Naive B cell (primary cell): ENCODE measurements at regions not wholly inside any gene's neighbourhood (a gene's known extent, or its start where the extent isn't known, plus 50 kb on each side); places are given as distances from the start of the nearest gene placed in this dataset.
A peak's percentile ranks its signal among the peaks of the same experiment; 100 is the strongest.
"Not testable (repeated sequence)": the region's sequence is repeated elsewhere in the genome, so short reads cannot be mapped to it uniquely, and the experiment has no call there.

Experiments used
- ATAC-seq, 2 donors: fragments of 150-1000 bp; cut with Tn5 transposase; 2 replicates each; pipeline ENCODE4 v1.10.0; 2021; ENCODE audit warnings: low read depth in 2 of 2, mild to moderate bottlenecking in 2 of 2, moderate library complexity in 2 of 2
- DNase-seq: peaks from one replicate; pipeline ENCODE4 v3.0.0; 2022
- H3K27ac Mint-ChIP-seq, 6 donors: one replicate each; pipeline ENCODE4 v1.8.0; 2020 to 2022; ENCODE audit warnings: mild to moderate bottlenecking in 6 of 6, mixed read lengths in 6 of 6, moderate library complexity in 5 of 6, inconsistent platforms in 2 of 6
- H3K27me3 Mint-ChIP-seq, 3 donors: one replicate each; pipeline ENCODE4 v1.8.0; 2021 to 2022; ENCODE audit warnings: mixed read lengths in 3 of 3, mild to moderate bottlenecking in 1 of 3
- H3K36me3 Mint-ChIP-seq, 2 donors: one replicate each; pipeline ENCODE4 v1.8.0; 2020 to 2022; ENCODE audit warnings: mixed read lengths in 2 of 2, inconsistent platforms in 1 of 2, mild to moderate bottlenecking in 1 of 2
- H3K4me1 Mint-ChIP-seq, 3 donors: one replicate each; pipeline ENCODE4 v1.8.0; 2020 to 2022; ENCODE audit warnings: mixed read lengths in 3 of 3, inconsistent platforms in 1 of 3, mild to moderate bottlenecking in 1 of 3, moderate library complexity in 1 of 3
- H3K4me3 Mint-ChIP-seq, 8 donors: one replicate each; pipeline ENCODE4 v1.8.0; 2020 to 2022; ENCODE audit warnings: mild to moderate bottlenecking in 8 of 8, mixed read lengths in 8 of 8, moderate library complexity in 8 of 8, inconsistent platforms in 2 of 8
- H3K9me3 Mint-ChIP-seq, 7 donors: one replicate each; pipeline ENCODE4 v1.8.0; 2020 to 2022; ENCODE audit warnings: mixed read lengths in 7 of 7, mild to moderate bottlenecking in 5 of 7, inconsistent platforms in 2 of 7, moderate library complexity in 1 of 7

DNA sequence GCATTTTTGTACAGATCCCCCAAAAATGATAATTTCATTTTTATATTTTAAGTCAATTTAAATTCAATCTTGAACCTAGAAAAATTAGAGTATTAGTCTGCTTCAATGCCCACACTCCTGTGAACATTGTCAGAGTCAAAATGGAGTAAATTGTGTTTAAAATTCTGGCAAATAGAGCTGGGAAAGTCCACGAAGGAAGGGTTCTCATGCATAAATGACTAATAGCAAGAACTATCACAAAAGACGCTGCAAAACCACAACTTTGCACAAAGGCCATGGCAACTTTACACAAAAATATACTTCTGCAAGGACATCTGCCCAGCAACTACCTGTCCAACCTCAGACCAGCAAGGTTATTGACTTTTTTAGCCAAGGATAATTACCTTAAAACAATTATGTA is 203.2 kb upstream of the SMLR1 start:
- Mint-ChIP-seq H3K9me3 (peaks cover 0 to 6% (median 0%) of the 10 kb centered on the region in 7 donors), H3K27me3 (no peaks in the 10 kb centered on the region), H3K4me3 (no peak overlapping the region), H3K27ac (no peak overlapping the region), H3K4me1 (no peaks in the 10 kb centered on the region), H3K36me3 (no peaks in the 10 kb centered on the region)
- DNase-seq (no peak), ATAC-seq (no peak)

DNA sequence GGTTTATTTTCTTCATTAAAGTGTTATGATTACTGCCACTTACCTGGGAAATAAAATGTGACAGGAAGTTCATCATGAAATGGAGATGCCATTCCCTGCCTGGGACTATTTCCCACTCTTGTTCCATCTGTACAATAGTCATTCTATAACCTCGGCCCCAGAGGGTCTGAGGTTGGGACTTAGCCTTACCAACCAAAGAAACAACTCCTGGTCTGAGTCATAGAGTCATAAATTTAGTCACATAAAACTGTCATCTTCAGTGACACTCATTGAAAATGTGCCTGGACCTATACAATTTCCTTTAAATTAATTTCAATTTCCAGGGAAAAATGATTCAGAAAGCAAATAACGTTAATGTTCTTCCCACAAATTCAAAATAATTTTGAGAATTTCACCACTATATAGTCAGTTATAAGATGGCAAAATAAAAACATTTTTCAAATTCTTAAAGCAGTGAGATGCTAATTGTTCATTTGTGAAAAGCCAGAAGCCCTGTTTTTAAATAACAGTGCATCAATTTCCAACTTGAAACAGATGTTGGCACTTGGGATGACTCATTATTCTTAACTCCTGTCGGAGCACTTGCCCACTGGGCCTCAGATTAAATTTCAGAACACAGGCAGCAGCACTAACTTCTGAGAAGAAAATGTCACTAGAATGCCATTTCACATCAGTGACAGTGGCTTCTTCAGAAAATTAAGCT is 201.2 kb upstream of the SMLR1 start:
- no peak for ATAC-seq
- Mint-ChIP-seq H3K27me3 (no peaks in the 10 kb centered on the region), H3K9me3 (peaks cover 0 to 6% (median 0%) of the 10 kb centered on the region in 7 donors), H3K4me1 (no peaks in the 10 kb centered on the region), H3K36me3 (no peaks in the 10 kb centered on the region), H3K27ac (no peak overlapping the region), H3K4me3 (no peak overlapping the region)
- no peak for DNase-seq

DNA sequence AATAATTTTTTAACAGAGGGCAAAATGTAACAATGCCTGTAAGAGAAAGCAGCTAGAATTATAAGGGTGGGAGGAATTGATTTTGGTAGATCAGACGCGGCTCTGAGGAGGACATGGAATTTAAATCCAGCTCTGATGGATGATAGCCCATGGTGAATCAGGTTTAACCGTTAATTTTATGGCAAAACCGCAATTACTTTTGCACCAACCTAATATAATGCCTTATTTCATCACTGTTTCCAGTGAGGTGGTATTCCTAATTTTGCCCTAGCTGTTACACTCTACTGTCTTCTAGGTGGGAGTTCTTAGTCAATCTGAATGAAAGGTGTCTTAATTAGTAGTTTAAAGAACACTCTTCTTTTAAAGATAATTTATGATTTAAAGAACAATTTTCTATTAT is 198.3 kb upstream of the SMLR1 start:
- Mint-ChIP-seq H3K27me3 (no peaks in the 10 kb centered on the region), H3K4me1 (no peaks in the 10 kb centered on the region), H3K27ac (no peak overlapping the region), H3K36me3 (no peaks in the 10 kb centered on the region), H3K4me3 (no peak overlapping the region), H3K9me3 (no peaks in the 10 kb centered on the region)
- DNase-seq: no peak
- ATAC-seq: no peak

DNA sequence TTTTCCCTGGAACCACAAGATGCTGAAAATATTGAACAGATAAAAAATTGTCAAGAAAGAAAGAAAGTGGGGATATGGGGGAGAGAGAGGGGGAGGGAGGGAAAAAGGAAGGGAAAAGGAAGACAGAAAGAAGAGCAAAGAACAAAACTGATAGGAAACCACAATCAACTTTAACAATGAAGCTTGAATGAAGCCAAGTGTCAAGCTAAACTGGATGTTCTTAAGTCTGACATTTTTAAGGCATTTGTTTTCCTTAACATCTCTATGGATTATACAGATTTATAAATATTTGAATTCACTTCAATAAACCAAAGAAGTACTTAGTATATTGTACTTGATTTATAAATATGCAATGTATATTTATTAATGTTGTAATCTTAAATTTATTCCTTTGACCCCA is 197.6 kb upstream of the SMLR1 start:
- ATAC-seq (no peak), DNase-seq (no peak)
- Mint-ChIP-seq H3K4me1 (no peaks in the 10 kb centered on the region), H3K27me3 (no peaks in the 10 kb centered on the region), H3K9me3 (no peaks in the 10 kb centered on the region), H3K4me3 (no peak overlapping the region), H3K36me3 (no peaks in the 10 kb centered on the region), H3K27ac (no peak overlapping the region)

DNA sequence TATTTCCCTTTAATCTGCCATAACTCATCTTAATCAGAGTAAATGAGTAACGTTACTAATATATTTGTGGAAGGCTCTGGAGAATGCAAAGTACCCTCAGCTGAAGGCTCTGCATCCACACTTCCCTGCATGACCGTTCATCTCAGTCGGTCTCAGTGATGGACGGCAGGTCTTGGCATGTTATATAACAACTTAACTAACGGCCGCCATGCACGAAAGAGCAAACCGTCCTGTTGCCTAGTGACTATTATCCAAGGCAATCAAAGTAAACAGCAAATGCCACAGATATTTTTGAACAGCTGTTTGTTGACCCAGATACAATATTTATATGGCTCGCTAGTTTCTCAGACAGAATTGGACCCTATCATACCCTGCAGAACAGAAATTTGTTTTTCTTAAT is 194.9 kb upstream of the SMLR1 start:
- no peak for DNase-seq
- Mint-ChIP-seq H3K27me3 (peaks cover 0 to 7% (median 0%) of the 10 kb centered on the region in 3 donors), H3K36me3 (peaks cover 6 to 7% of the 10 kb centered on the region in 2 donors), H3K4me1 (no peaks in the 10 kb centered on the region), H3K27ac (no peak overlapping the region), H3K4me3 (no peak overlapping the region), H3K9me3 (peaks cover 0 to 10% (median 6%) of the 10 kb centered on the region in 7 donors)
- ATAC-seq: no peak

DNA sequence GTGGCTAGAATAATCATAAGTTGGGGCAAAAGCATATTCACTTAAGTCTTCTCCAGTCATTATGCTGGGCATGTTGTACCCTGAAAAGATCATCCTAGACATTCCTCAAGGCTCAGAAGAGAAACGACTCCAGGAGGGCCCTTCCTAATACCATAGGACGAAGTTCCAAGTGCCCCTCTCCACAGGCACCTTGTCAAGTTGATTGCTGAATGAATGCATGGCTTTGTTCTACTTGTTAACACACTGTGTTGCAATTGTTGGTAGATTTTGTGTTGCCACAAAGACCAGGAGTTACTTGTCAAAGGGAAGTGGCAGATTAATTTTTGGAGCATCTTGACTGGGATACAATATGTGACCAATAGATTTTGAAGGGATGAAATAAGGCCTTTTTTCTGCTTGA is 194.3 kb upstream of the SMLR1 start:
- Mint-ChIP-seq H3K36me3 (peaks cover 6 to 7% of the 10 kb centered on the region in 2 donors), H3K4me3 (no peak overlapping the region), H3K27me3 (peaks cover 0 to 7% (median 0%) of the 10 kb centered on the region in 3 donors), H3K27ac (no peak overlapping the region), H3K4me1 (no peaks in the 10 kb centered on the region), H3K9me3 (peaks cover 0 to 16% (median 6%) of the 10 kb centered on the region in 7 donors)
- ATAC-seq (no peak), DNase-seq (no peak)

DNA sequence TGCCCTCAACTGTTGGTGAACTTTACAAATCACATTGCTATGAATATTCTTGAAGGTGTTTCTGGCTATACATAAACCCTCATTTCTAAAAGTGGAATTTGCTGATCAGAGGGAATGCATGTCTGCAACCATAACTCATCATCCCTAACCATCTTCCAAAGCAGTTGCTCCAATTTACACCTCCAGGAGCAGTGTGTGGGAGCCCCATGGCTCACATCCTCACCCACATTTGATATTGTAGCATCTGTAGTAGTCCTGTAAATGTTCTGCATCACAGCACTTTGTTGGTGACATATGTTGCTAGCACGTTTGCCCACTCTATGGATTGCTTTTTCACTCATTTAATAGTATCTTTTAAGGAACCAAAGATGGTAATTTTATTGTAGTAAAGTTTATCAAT is 183.8 kb upstream of the SMLR1 start:
- Mint-ChIP-seq H3K36me3 (peaks cover 0 to 6% of the 10 kb centered on the region in 2 donors), H3K27me3 (peaks cover 0 to 6% (median 5%) of the 10 kb centered on the region in 3 donors), H3K4me3 (no peak overlapping the region), H3K27ac (no peak overlapping the region), H3K4me1 (no peaks in the 10 kb centered on the region), H3K9me3 (peaks cover 8 to 34% (median 24%) of the 10 kb centered on the region in 7 donors)
- DNase-seq: no peak
- ATAC-seq: no peak

DNA sequence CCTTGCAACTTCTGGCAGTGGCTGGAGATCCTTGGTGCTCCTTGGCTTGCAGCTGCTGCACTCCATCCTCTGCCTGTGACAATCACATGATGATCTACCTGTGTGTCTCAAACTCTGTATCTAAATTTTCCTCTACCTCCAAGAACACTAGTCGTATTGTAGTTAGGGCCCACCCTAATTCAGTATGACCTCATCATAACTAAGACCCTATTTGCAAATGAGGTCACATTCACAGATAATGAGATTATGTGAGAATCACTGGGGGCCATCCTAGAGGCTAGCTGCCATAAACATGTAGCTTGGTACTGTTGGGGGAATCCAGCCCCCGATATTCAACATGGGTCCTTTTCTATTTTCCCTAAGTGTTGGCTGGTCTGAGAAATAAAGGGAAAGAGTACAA is 183.0 kb upstream of the SMLR1 start:
- Mint-ChIP-seq H3K9me3 (peaks cover 4 to 26% (median 20%) of the 10 kb centered on the region in 7 donors), H3K27me3 (peaks cover 0 to 6% (median 0%) of the 10 kb centered on the region in 3 donors), H3K4me3 (no peak overlapping the region), H3K4me1 (no peaks in the 10 kb centered on the region), H3K27ac (no peak overlapping the region), H3K36me3 (peaks cover 0 to 6% of the 10 kb centered on the region in 2 donors)
- no peak for DNase-seq
- no peak for ATAC-seq

DNA sequence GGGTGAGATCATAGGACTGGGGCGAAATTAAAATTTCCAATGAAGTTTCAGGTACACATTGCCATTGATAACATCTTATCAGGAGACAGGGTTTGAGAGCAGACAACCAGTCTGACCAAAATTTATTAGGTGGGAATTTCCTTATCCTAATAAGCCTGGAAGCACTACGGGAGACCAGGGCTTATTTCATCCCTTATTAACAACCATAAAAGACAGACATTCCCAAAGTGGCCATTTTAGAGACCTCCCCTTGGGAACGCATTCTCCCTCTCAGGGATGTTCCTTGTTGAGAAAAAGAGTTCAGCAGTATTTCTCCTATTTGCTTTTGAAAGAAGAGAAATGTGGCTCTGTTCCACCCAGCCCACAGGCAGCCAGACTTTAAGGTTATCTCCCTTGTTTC is 182.4 kb upstream of the SMLR1 start:
- H3K27me3 Mint-ChIP-seq, ATAC-seq, H3K4me1 Mint-ChIP-seq, DNase-seq, H3K36me3 Mint-ChIP-seq, H3K4me3 Mint-ChIP-seq: not testable (repeated sequence)
- Mint-ChIP-seq H3K9me3 (peaks cover 4 to 25% (median 20%) of the 10 kb centered on the region in 7 donors), H3K27ac (peak overlapping the region in 1 of 6 donors; percentile 86)

DNA sequence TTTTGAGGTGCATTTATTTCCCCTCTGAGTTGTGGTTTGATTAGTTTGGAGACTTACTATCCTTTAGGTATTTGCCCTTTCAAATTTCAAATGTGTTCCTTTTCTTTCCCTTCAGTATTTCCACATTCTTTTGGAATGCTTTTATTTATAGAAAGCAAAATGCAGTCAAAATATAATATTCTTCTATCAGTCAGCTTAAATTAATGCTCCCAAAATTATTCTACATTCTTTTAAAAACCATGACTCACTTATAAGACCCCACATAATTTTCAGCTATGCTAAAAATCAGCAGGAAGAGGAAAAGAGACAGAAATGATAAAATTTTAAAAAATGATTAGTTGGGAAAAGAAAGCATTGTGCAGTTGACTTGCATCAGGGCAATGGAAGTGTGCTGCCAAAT is 180.0 kb upstream of the SMLR1 start:
- Mint-ChIP-seq H3K36me3 (peaks cover 0 to 6% of the 10 kb centered on the region in 2 donors), H3K27me3 (peaks cover 0 to 11% (median 4%) of the 10 kb centered on the region in 3 donors), H3K4me1 (no peaks in the 10 kb centered on the region), H3K27ac (no peak overlapping the region), H3K4me3 (no peak overlapping the region), H3K9me3 (peaks cover 8 to 25% (median 18%) of the 10 kb centered on the region in 7 donors)
- no peak for ATAC-seq
- no peak for DNase-seq

DNA sequence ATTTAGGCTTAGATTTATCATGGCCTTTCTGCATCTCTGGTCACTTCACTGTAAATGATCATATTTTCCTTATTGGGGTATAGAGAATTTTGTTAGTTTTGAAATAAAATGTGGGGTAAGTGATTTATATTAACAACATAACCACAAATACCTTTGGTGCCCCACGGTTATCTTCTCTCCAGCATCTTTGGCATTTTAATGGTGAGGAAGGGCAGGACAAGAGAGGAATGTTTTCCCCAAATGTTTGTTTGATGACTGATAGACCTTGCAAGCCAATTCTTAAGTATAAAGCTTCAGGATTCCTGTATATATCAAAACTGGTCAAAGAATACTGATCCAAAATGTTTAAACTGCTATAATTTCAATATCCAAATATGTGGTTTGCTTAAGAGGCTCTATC is 171.6 kb upstream of the SMLR1 start:
- Mint-ChIP-seq H3K27ac (no peak overlapping the region), H3K36me3 (no peaks in the 10 kb centered on the region), H3K4me3 (no peak overlapping the region), H3K9me3 (peaks cover 0 to 9% (median 0%) of the 10 kb centered on the region in 7 donors), H3K27me3 (peaks cover 0 to 5% (median 3%) of the 10 kb centered on the region in 3 donors), H3K4me1 (no peaks in the 10 kb centered on the region)
- DNase-seq (no peak), ATAC-seq (no peak)

DNA sequence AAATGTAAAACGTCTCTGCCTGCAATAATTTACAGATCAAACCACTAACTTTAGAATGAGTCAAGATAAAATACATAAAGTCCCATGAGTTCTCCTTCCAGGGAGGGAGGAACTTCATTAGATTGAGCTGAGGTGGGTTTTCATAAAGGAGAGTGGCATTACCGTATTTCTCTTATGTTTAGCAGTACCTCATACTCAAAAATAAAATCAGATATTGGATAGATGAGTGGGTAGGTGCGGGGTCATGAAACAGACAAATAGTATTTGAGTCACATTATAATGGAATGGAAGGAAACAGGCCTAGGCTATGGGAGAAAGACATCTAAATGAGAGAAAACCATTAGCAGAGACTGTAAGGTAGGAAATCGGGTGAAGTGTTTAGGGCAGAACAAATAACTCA is 166.1 kb upstream of the SMLR1 start:
- Mint-ChIP-seq H3K9me3 (peaks cover 0 to 5% (median 2%) of the 10 kb centered on the region in 7 donors), H3K27ac (no peak overlapping the region), H3K4me1 (peaks cover 0 to 2% (median 0%) of the 10 kb centered on the region in 3 donors), H3K27me3 (no peaks in the 10 kb centered on the region), H3K36me3 (no peaks in the 10 kb centered on the region), H3K4me3 (no peak overlapping the region)
- ATAC-seq (no peak), DNase-seq (no peak)

DNA sequence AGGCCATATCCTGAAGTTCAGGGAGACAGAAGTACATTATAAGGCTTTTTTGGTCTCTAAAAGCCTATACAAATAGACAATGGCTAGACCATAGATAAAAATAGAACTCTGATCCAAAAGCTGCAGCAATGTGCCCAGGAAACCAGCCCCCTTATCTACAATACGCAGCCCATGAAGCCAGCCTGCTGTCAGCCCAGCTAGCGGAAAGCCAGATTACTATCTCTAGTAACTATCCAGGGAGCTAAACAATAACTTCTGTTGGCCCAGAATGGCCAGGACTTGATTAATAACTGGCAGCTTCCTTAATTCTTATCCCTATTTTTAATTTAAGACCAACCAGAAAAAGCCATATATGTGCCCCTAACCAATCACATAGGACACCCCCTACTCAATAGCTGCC is 160.4 kb upstream of the SMLR1 start:
- Mint-ChIP-seq H3K27me3 (no peaks in the 10 kb centered on the region), H3K9me3 (peaks cover 0 to 8% (median 2%) of the 10 kb centered on the region in 7 donors), H3K27ac (no peak overlapping the region), H3K4me3 (no peak overlapping the region), H3K4me1 (peaks cover 0 to 4% (median 2%) of the 10 kb centered on the region in 3 donors), H3K36me3 (no peaks in the 10 kb centered on the region)
- ATAC-seq (no peak), DNase-seq (no peak)

DNA sequence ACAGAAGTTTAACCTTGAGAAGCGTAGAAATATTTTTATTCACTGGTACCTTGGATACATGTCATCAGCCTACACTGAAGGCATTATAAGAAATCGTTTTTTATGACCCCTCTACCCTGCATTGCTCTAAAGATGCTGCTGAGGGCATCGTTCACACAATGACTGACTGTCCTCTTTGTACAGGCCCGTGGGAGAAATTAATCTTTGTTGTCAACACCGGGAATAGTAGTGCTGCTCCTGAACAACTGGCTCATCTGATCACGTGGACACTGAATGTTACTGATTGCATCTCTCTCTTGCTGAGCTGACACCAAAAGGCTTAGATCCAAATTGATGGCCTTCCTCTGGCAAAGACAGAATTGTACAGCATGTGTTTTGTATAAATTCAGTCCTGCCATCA is 157.1 kb upstream of the SMLR1 start:
- DNase-seq: no peak
- Mint-ChIP-seq H3K27me3 (no peaks in the 10 kb centered on the region), H3K9me3 (peaks cover 0 to 5% (median 1%) of the 10 kb centered on the region in 7 donors), H3K36me3 (no peaks in the 10 kb centered on the region), H3K4me3 (no peak overlapping the region), H3K27ac (no peak overlapping the region), H3K4me1 (peaks cover 0 to 4% (median 1%) of the 10 kb centered on the region in 3 donors)
- ATAC-seq: no peak
